K562 (cell line): ENCODE measurements at regions not wholly inside any gene's neighbourhood (a gene's known extent, or its start where the extent isn't known, plus 50 kb on each side); places are given as distances from the start of the nearest gene placed in this dataset.

ENCODE experiments used
- ATAC-seq: fragments of 200-7000 bp; cut with Tn5 transposase; 3 replicates; pipeline ENCODE4 v1.9.1; 2020; ENCODE audit warnings: moderate library complexity
- BruUV-seq: library from RNA; stranded (reverse); fragments of 400-500 nt; replicated peaks from 2 replicates; lab custom pipeline; 2021; lab: Mats Ljungman, UMichigan
- CTCF ChIA-PET: fragments of 300-600 bp; formaldehyde crosslinking; extraction: SDS; loops from one replicate; lab custom pipeline; 2021; ENCODE audit warnings: low intra/inter-chr PET ratio; lab: Yijun Ruan, JAX
- POLR2A ChIA-PET: fragments of 300-600, 350-650 bp; sonication (Branson Sonifier 250); formaldehyde crosslinking; extraction: SDS; loops from one replicate; lab custom pipeline; 2021; ENCODE audit warnings: antibody characterized with exemption, inconsistent platforms; lab: Yijun Ruan, JAX
- DNase-seq, 4 experiments: peaks; one replicate each; pipeline versions ENCODE4 v3.0.0 to v3.0.0-alpha.2; 2011 to 2018; ENCODE audit warnings: low spot score in 3 of 4, mixed read lengths in 3 of 4; ENCODE audit errors: extremely low read depth in 1 of 4
- FAIRE-seq: peaks from 2 replicates; lab custom pipeline; 2011; peaks lifted over from hg19 to GRCh38; lab: Jason Lieb, UNC
- H2AFZ ChIP-seq: 2 replicates; pipeline ENCODE4 v1.6.0; 2011; ENCODE audit warnings: low read depth, low read length, control low read depth, inconsistent platforms
- H3K27ac ChIP-seq: fragments of 200-600 bp; 3 replicates; pipeline ENCODE4 v1.8.0; 2011; ENCODE audit warnings: low read depth, mild to moderate bottlenecking, control low read depth, inconsistent platforms, low read length, moderate library complexity, mixed read lengths; ENCODE audit errors: extremely low read depth
- H3K27me3 ChIP-seq, 2 experiments: fragments of 300-600 bp in 1 of 2; 2 replicates in 1 of 2; 3 replicates in 1 of 2; pipeline versions ENCODE4 v1.6.0 to v1.8.0; 2011; ENCODE audit warnings: inconsistent platforms in 2 of 2, low read length in 2 of 2, mild to moderate bottlenecking in 1 of 2, mixed read lengths in 1 of 2, moderate library complexity in 1 of 2; ENCODE audit not compliant: control insufficient read depth in 2 of 2, insufficient read depth in 2 of 2
- H3K36me3 ChIP-seq: fragments of 300-600 bp; 3 replicates; pipeline ENCODE4 v1.8.0; 2011; ENCODE audit warnings: mild to moderate bottlenecking, low read length, inconsistent platforms; ENCODE audit not compliant: control insufficient read depth, insufficient read depth
- H3K4me1 ChIP-seq, 2 experiments: fragments of 200-600 bp in 1 of 2; replicated peaks in 1 of 2; 2 replicates in 1 of 2; 3 replicates in 1 of 2; pipeline versions ENCODE4 v1.5.1 to v1.8.0; 2011; ENCODE audit warnings: inconsistent platforms in 2 of 2, low read length in 2 of 2, mild to moderate bottlenecking in 1 of 2, mixed read lengths in 1 of 2, moderate library complexity in 1 of 2; ENCODE audit not compliant: control insufficient read depth in 2 of 2, insufficient read depth in 2 of 2
- H3K4me2 ChIP-seq: 2 replicates; pipeline ENCODE4 v1.6.1; 2011; ENCODE audit warnings: low read length, control low read depth, inconsistent platforms, mixed read lengths; ENCODE audit not compliant: insufficient read depth
- H3K4me3 ChIP-seq: fragments of 200-600 bp; sonication (generic), shearing (Covaris generic); 2 replicates; pipeline ENCODE4 v1.5.1; 2016; ENCODE audit warnings: control low read depth, inconsistent platforms
- H3K79me2 ChIP-seq: fragments of 200-600 bp; 3 replicates; pipeline ENCODE4 v1.8.0; 2011; ENCODE audit warnings: low read length, inconsistent platforms; ENCODE audit not compliant: control insufficient read depth, insufficient read depth
- H3K9ac ChIP-seq, 2 experiments: 2 replicates each; pipeline versions ENCODE4 v1.6.0 to v1.6.1; 2011; ENCODE audit warnings: low read depth in 2 of 2, low read length in 2 of 2, control low read depth in 1 of 2, inconsistent platforms in 1 of 2, mild to moderate bottlenecking in 1 of 2, mixed read lengths in 1 of 2; ENCODE audit not compliant: insufficient read depth in 1 of 2
- H3K9me1 ChIP-seq: one replicate; pipeline ENCODE4 v1.6.0; 2011; ENCODE audit warnings: inconsistent platforms, mild to moderate bottlenecking, low read length, moderate library complexity; ENCODE audit not compliant: control insufficient read depth, insufficient read depth
- H3K9me3 ChIP-seq: replicated peaks from 2 replicates; pipeline ENCODE4 v1.5.1; 2011; ENCODE audit warnings: low read depth, low read length, inconsistent platforms; ENCODE audit not compliant: control insufficient read depth, insufficient read depth
- H4K20me1 ChIP-seq: replicated peaks from 2 replicates; pipeline ENCODE4 v1.6.1; 2011; ENCODE audit warnings: low read length, inconsistent platforms, mixed read lengths; ENCODE audit not compliant: control insufficient read depth, insufficient read depth
- CHD7 ChIP-seq: fragments of 200-600 bp; sonication (generic); IDR thresholded peaks from one replicate; pipeline ENCODE4 v1.6.1; 2012; ENCODE audit warnings: mild to moderate bottlenecking, low read depth, low read length, inconsistent platforms
- CREM ChIP-seq: IDR thresholded peaks from 2 replicates; pipeline ENCODE4 v1.6.1; 2014; ENCODE audit warnings: antibody characterized with exemption, low read depth
- HMGXB4 ChIP-seq: sonication (generic); formaldehyde crosslinking; IDR thresholded peaks from 2 replicates; pipeline ENCODE4 v1.8.1; 2023; ENCODE audit warnings: mild to moderate bottlenecking, missing genetic modification reagents
- NRF1 ChIP-seq, 2 experiments: fragments of 450-650 bp; IDR thresholded peaks in 1 of 2; conservative IDR thresholded peaks in 1 of 2; 2 replicates each; pipeline ENCODE4 v1.6.1; 2014; ENCODE audit warnings: mild to moderate bottlenecking in 2 of 2
- ZNF146 ChIP-seq: IDR thresholded peaks from one replicate; pipeline ENCODE4 v1.6.1; 2018; ENCODE audit warnings: missing compliant biosample characterization; ENCODE audit not compliant: unreplicated experiment
- WGBS: fragments of 100-300 bp; shearing (Covaris generic); methylation state at CpG from one replicate; pipeline ENCODE4 v1.1.6; 2016; ENCODE audit warnings: low coverage, mixed read lengths; ENCODE audit not compliant: insufficient coverage; ENCODE audit errors: missing lambda C conversion rate; 5-methylcytosine and 5-hydroxymethylcytosine counted together
- in situ Hi-C: fragments of 300-500 bp; cut with MboI; formaldehyde crosslinking; loops from 4 replicates; pipeline ENCODE4 v1.15.0; 2018; ENCODE audit warnings: inconsistent platforms, mixed read lengths
- intact Hi-C: fragments of 100-400 bp; cut with micrococcal nuclease; formaldehyde crosslinking; loops from 2 replicates; pipeline ENCODE4 v1.14.2; 2022

GRCh38 chr5:125555591-125555990 is 809.2 kb upstream of the ZNF608 start (continued):
- no peak for TF ChIP-seq ZNF146 (CRISPR knock-in tag)

GRCh38 chr5:125558016-125558415 is 811.6 kb upstream of the ZNF608 start:
- H3K9me1 ChIP-seq, result no peaks in the 10 kb centered on the region
- 6% methylated on average over 1 of the region's 1 CpG for WGBS
- H2AFZ ChIP-seq, result no peak overlapping the region
- no peak overlapping the region for H3K27ac ChIP-seq
- BruUV-seq, result no TSS peak
- H3K4me2 ChIP-seq, result no peak overlapping the region
- CTCF ChIA-PET, result no interaction called here
- in situ Hi-C loops, result no loop called here
- no peak for DNase-seq
- no peak for FAIRE-seq
- 0 out of 2 replicates have a peak, but pooled peaks cover 3% of the 10 kb centered on the region for H3K9me3 ChIP-seq
- no peaks in the 10 kb centered on the region for H3K4me1 ChIP-seq
- H3K79me2 ChIP-seq, result no peaks in the 10 kb centered on the region
- intact Hi-C loops, result no loop called here
- no peak overlapping the region for H3K9ac ChIP-seq
- no peak for ATAC-seq
- POLR2A ChIA-PET, result no interaction called here
- H3K27me3 ChIP-seq, result no peaks in the 10 kb centered on the region
- no peak overlapping the region for H3K4me3 ChIP-seq
- H3K36me3 ChIP-seq, result no peaks in the 10 kb centered on the region
- H4K20me1 ChIP-seq, result no peaks in the 10 kb centered on the region
- TF ChIP-seq HMGXB4 (no peak), CHD7 (no peak), NRF1 (conservative IDR thresholded peaks at IDR 0.05 in 1 of 2, IDR thresholded peaks at IDR 0.05 in 1 of 2) (no peak), CREM (no peak)
